ENCODE measurements at regions not wholly inside any gene's neighbourhood (a gene's known extent, or its start where the extent isn't known, plus 50 kb on each side); places are given as distances from the start of the nearest gene placed in this dataset.

- TF ChIP-seq CTCF (optimal IDR thresholded peaks at IDR 0.05 in 1 of 3, IDR thresholded peaks at IDR 0.05 in 1 of 3, conservative IDR thresholded peaks at IDR 0.05 in 1 of 3; ENCODE audit: extremely low read depth in 1 of 3, insufficient read depth in 2 of 3, low read length in 3 of 3), result peak in 2 of 3 experiments; percentile 25 to 43
- no peak for TF ChIP-seq EZH2 (IDR thresholded peaks at IDR 0.05; ENCODE audit: low read length)
Observed at GRCh38 chrX:81957900-81958545, 756.1 kb downstream of the SH3BGRL start.
